GM12878 (cell line): ENCODE measurements at regions not wholly inside any gene's neighbourhood (a gene's known extent, or its start where the extent isn't known, plus 50 kb on each side); places are given as distances from the start of the nearest gene placed in this dataset.

Source experiments
- ATAC-seq: fragments of 200-7000 bp; cut with Tn5 transposase; 3 replicates; pipeline ENCODE4 v1.9.1; 2020; ENCODE audit warnings: mild to moderate bottlenecking, moderate library complexity
- BruUV-seq: library from RNA; stranded (reverse); fragments of 400-500 nt; replicated peaks from 2 replicates; lab custom pipeline; 2021; lab: Mats Ljungman, UMichigan
- CTCF ChIA-PET: fragments of 300-600 bp; sonication (Branson Sonifier 250); formaldehyde crosslinking; extraction: SDS; loops from one replicate; lab custom pipeline; 2021; ENCODE audit warnings: inconsistent platforms; lab: Yijun Ruan, JAX
- POLR2A ChIA-PET: fragments of 350-600 bp; formaldehyde crosslinking; extraction: SDS; loops from one replicate; lab custom pipeline; 2021; ENCODE audit warnings: inconsistent platforms; lab: Charles Lee
- RAD21 ChIA-PET: fragments of 300-600 bp; sonication (Branson Sonifier 250); formaldehyde crosslinking; loops from one replicate; lab custom pipeline; 2023; ENCODE audit warnings: antibody characterized with exemption; ENCODE audit not compliant: unreplicated experiment; lab: Charles Lee
- SMC1A ChIA-PET: fragments of 300-600 bp; sonication (Branson Sonifier 250); formaldehyde crosslinking; loops from one replicate; lab custom pipeline; 2023; ENCODE audit not compliant: unreplicated experiment, uncharacterized antibody; lab: Charles Lee
- DNase-seq: peaks from one replicate; pipeline ENCODE4 v3.0.0-alpha.2; 2011; ENCODE audit warnings: low read depth, low spot score
- FAIRE-seq: peaks from 3 replicates; lab custom pipeline; 2011; peaks lifted over from hg19 to GRCh38; lab: Jason Lieb, UNC
- H2AFZ ChIP-seq: 2 replicates; pipeline ENCODE4 v1.6.0; 2011; ENCODE audit warnings: low read depth, low read length, control low read depth; ENCODE audit not compliant: control insufficient read depth
- H3K27ac ChIP-seq: 2 replicates; pipeline ENCODE4 v1.5.1; 2011; ENCODE audit warnings: control low read depth; ENCODE audit not compliant: control insufficient read depth, insufficient read depth
- H3K27me3 ChIP-seq, 2 experiments: replicated peaks in 1 of 2; 2 replicates each; pipeline versions ENCODE4 v1.6.0 to v1.6.1; 2011; ENCODE audit warnings: low read length in 1 of 2; ENCODE audit not compliant: control insufficient read depth in 2 of 2, insufficient read depth in 2 of 2
- H3K36me3 ChIP-seq, 2 experiments: 2 replicates each; pipeline ENCODE4 v1.5.1; 2011; ENCODE audit warnings: low read length in 1 of 2; ENCODE audit not compliant: control insufficient read depth in 2 of 2, insufficient read depth in 2 of 2
- H3K4me1 ChIP-seq: 2 replicates; pipeline ENCODE4 v1.6.1; 2011; ENCODE audit warnings: mild to moderate bottlenecking, low read length, moderate library complexity, mixed read lengths; ENCODE audit not compliant: control insufficient read depth, insufficient read depth
- H3K4me2 ChIP-seq: 2 replicates; pipeline ENCODE4 v1.6.0; 2011; ENCODE audit warnings: control low read depth; ENCODE audit not compliant: control insufficient read depth, insufficient read depth
- H3K4me3 ChIP-seq: fragments of 200-600 bp; sonication (generic); 2 replicates; pipeline ENCODE4 v1.5.1; 2016
- H3K79me2 ChIP-seq: 2 replicates; pipeline ENCODE4 v1.6.0; 2011; ENCODE audit warnings: low read length; ENCODE audit not compliant: control insufficient read depth, insufficient read depth
- H3K9ac ChIP-seq: 2 replicates; pipeline ENCODE4 v1.8.0; 2011; ENCODE audit warnings: low read length, control low read depth, mixed read lengths; ENCODE audit not compliant: control insufficient read depth, insufficient read depth
- H3K9me3 ChIP-seq: replicated peaks from 3 replicates; pipeline ENCODE4 v1.5.1; 2011; ENCODE audit warnings: mild to moderate bottlenecking, low read length; ENCODE audit not compliant: control insufficient read depth, insufficient read depth
- H4K20me1 ChIP-seq: 2 replicates; pipeline ENCODE4 v1.6.0; 2011; ENCODE audit not compliant: control insufficient read depth, insufficient read depth
- BRCA1 ChIP-seq: IDR thresholded peaks from 2 replicates; pipeline ENCODE4 v1.6.1; 2011; ENCODE audit warnings: low read depth, low read length, improper control_type of control experiment
- ELK1 ChIP-seq: IDR thresholded peaks from 2 replicates; pipeline ENCODE4 v1.6.1; 2012; ENCODE audit warnings: low read depth, low read length, improper control_type of control experiment
- EP300 ChIP-seq, 2 experiments: fragments of 150-350 bp in 1 of 2; IDR thresholded peaks; 2 replicates each; pipeline ENCODE4 v1.6.1; 2011 to 2012; ENCODE audit warnings: low read depth in 2 of 2, low read length in 2 of 2, borderline replicate concordance in 1 of 2, improper control_type of control experiment in 1 of 2, inconsistent platforms in 1 of 2; ENCODE audit not compliant: control insufficient read depth in 1 of 2
- FOXK2 ChIP-seq: fragments of 450-650 bp; IDR thresholded peaks from 2 replicates; pipeline ENCODE4 v1.6.1; 2017; ENCODE audit warnings: mild to moderate bottlenecking, moderate library complexity
- KLF5 ChIP-seq: fragments of 450-650 bp; IDR thresholded peaks from 2 replicates; pipeline ENCODE4 v1.6.1; 2014; ENCODE audit warnings: mild to moderate bottlenecking; ENCODE audit not compliant: partially characterized antibody
- MAX ChIP-seq: IDR thresholded peaks from 2 replicates; pipeline ENCODE4 v1.6.1; 2012; ENCODE audit warnings: low read depth, low read length, improper control_type of control experiment
- MTA2 ChIP-seq: fragments of 450-650 bp; IDR thresholded peaks from 2 replicates; pipeline ENCODE4 v1.6.1; 2016; ENCODE audit warnings: low read depth, mild to moderate bottlenecking, moderate library complexity
- MYC ChIP-seq: IDR thresholded peaks from 2 replicates; pipeline ENCODE4 v1.6.1; 2011; ENCODE audit warnings: mild to moderate bottlenecking, low read length, moderate library complexity, inconsistent platforms; ENCODE audit not compliant: insufficient read depth, insufficient replicate concordance, insufficient read length, severe bottlenecking
- RBBP5 ChIP-seq: fragments of 200-600 bp; sonication (generic); conservative IDR thresholded peaks from 2 replicates; pipeline ENCODE4 v1.6.1; 2016
- SMAD1 ChIP-seq: fragments of 450-650 bp; IDR thresholded peaks from 2 replicates; pipeline ENCODE4 v1.6.1; 2018; ENCODE audit warnings: mild to moderate bottlenecking, low read depth; ENCODE audit not compliant: partially characterized antibody
- SMARCA5 ChIP-seq: fragments of 450-650 bp; IDR thresholded peaks from 2 replicates; pipeline ENCODE4 v1.6.1; 2017; ENCODE audit warnings: mild to moderate bottlenecking
- YBX1 ChIP-seq: fragments of 450-650 bp; IDR thresholded peaks from 2 replicates; pipeline ENCODE4 v1.6.1; 2016; ENCODE audit warnings: antibody characterized with exemption
- YY1 ChIP-seq: IDR thresholded peaks from 2 replicates; pipeline ENCODE4 v1.6.1; 2011; ENCODE audit warnings: low read depth, mild to moderate bottlenecking, low read length
- ZNF274 ChIP-seq: IDR thresholded peaks from one replicate; pipeline ENCODE4 v1.8.0; 2011; ENCODE audit not compliant: insufficient read length, insufficient read depth
- WGBS: methylation state at CpG from one replicate; pipeline ENCODE4 v1.1.6; 2016; ENCODE audit warnings: low lambda C conversion rate; ENCODE audit not compliant: insufficient replicate concordance, insufficient coverage; ENCODE audit errors: missing lambda C conversion rate; 5-methylcytosine and 5-hydroxymethylcytosine counted together
- in situ Hi-C: fragments of 300-500 bp; cut with MboI; formaldehyde crosslinking; loops from 9 replicates; pipeline ENCODE4 v1.14.3; 2018; ENCODE audit warnings: mixed read lengths
- intact Hi-C: fragments of 100-400 bp; cut with micrococcal nuclease; formaldehyde crosslinking; loops from one replicate; pipeline ENCODE4 v1.14.2; 2022; ENCODE audit not compliant: unreplicated experiment
- TF ChIP-seq, protein P1 (sequence below): fragments of 450-650 bp; IDR thresholded peaks from 2 replicates; pipeline ENCODE4 v1.6.1; 2018; ENCODE audit warnings: mild to moderate bottlenecking, low read depth, moderate library complexity; ENCODE audit not compliant: partially characterized antibody

DNA sequence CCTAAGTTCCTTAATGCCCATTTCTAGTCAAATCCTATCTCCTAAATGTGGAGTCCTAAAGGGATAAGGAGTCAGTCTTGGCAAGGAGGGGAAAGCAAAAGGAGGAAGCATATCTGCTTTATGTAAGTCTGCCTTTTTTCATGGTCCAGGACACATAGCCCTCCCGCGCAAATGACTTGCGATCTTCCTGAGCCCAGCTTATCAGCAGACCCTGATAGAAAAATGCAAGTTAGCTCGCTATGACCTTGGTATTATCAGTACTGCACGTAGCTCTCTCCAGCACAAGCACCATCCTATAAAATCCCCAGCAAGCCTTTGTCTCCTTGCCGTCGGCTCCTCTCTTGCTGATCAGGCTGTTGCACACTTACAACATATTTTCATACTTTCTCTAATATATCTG, 281.4 kb upstream of the KCNH7 start:
- H3K36me3 ChIP-seq: no peaks in the 10 kb centered on the region
- H3K79me2 ChIP-seq: no peaks in the 10 kb centered on the region
- no peak overlapping the region for H3K9ac ChIP-seq
- H4K20me1 ChIP-seq: no peaks in the 10 kb centered on the region
- no peaks in the 10 kb centered on the region for H3K4me1 ChIP-seq
- ChIA-PET SMC1A (interaction anchor here (1.5 kb wide), 1 partner anchor 11 kb away, joined by 4 read pairs; no protein-coding TSS in a partner anchor), CTCF (interaction anchor here (1.1 to 1.4 kb wide), 2 partner anchors 9 to 49 kb away, joined by 3 read pairs; no protein-coding TSS in a partner anchor), RAD21 (no interaction called here), POLR2A (no interaction called here)
- no peaks in the 10 kb centered on the region for H3K9me3 ChIP-seq
- no peak overlapping the region for H2AFZ ChIP-seq
- no TSS peak for BruUV-seq
- no peaks in the 10 kb centered on the region for H3K27me3 ChIP-seq
- 69% methylated on average over 7 of the region's 7 CpGs for WGBS
- no peak for TF ChIP-seq RBBP5
- no peak for TF ChIP-seq BRCA1
- no peak for TF ChIP-seq KLF5
- TF ChIP-seq EP300 (IDR thresholded peaks at IDR 0.05; ENCODE audit: borderline replicate concordance in 1 of 2, control insufficient read depth in 1 of 2, low read depth in 2 of 2, low read length in 2 of 2): no peak
- no peak for TF ChIP-seq SMAD1
- TF ChIP-seq MYC: no peak
- TF ChIP-seq, protein P1, sequence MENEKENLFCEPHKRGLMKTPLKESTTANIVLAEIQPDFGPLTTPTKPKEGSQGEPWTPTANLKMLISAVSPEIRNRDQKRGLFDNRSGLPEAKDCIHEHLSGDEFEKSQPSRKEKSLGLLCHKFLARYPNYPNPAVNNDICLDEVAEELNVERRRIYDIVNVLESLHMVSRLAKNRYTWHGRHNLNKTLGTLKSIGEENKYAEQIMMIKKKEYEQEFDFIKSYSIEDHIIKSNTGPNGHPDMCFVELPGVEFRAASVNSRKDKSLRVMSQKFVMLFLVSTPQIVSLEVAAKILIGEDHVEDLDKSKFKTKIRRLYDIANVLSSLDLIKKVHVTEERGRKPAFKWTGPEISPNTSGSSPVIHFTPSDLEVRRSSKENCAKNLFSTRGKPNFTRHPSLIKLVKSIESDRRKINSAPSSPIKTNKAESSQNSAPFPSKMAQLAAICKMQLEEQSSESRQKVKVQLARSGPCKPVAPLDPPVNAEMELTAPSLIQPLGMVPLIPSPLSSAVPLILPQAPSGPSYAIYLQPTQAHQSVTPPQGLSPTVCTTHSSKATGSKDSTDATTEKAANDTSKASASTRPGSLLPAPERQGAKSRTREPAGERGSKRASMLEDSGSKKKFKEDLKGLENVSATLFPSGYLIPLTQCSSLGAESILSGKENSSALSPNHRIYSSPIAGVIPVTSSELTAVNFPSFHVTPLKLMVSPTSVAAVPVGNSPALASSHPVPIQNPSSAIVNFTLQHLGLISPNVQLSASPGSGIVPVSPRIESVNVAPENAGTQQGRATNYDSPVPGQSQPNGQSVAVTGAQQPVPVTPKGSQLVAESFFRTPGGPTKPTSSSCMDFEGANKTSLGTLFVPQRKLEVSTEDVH: no peak
- TF ChIP-seq YY1: no peak
- TF ChIP-seq SMARCA5: no peak
- no peak for TF ChIP-seq ELK1
- TF ChIP-seq YBX1: no peak
- no peak for TF ChIP-seq MTA2
- no peak for TF ChIP-seq MAX
- no peak for TF ChIP-seq ZNF274
- no peak for TF ChIP-seq FOXK2
- no peak for FAIRE-seq
- H3K27ac ChIP-seq: no peak overlapping the region
- H3K4me3 ChIP-seq: no peak overlapping the region
- in situ Hi-C loops (no loop called here), intact Hi-C loops (no loop called here)
- no peak for ATAC-seq
- H3K4me2 ChIP-seq: no peak overlapping the region
- DNase-seq: no peak
